ENCODE measurements at regions not wholly inside any gene's neighbourhood (a gene's known extent, or its start where the extent isn't known, plus 50 kb on each side); places are given as distances from the start of the nearest gene placed in this dataset.

- intact Hi-C loops (cut with DNase I; ENCODE audit: low total_unique reads) (no loop called here), in situ Hi-C loops (cut with MboI; ENCODE audit: low pct_ligation_motif_present in 1 of 4, low pct_unique_long_range_greater_than_20kb in 1 of 4, low sequenced_read_pairs in 3 of 4) (no loop called here)
- H3K4me1 ChIP-seq, result peaks cover 0 to 8% (median 3%) of the 10 kb centered on the region in 4 donors
- H3K27ac ChIP-seq, result no peak overlapping the region
- H3K9me3 ChIP-seq, result no peaks in the 10 kb centered on the region
- no peaks in the 10 kb centered on the region for H3K27me3 ChIP-seq
- H3K4me3 ChIP-seq, result no peak overlapping the region
- DNase-seq, result no peak
- TF ChIP-seq POLR2AphosphoS5 (IDR thresholded peaks at IDR 0.05) (no peak), EP300 (IDR thresholded peaks at IDR 0.05; ENCODE audit: low read depth) (no peak), CTCF (IDR thresholded peaks at IDR 0.05) (no peak), POLR2A (IDR thresholded peaks at IDR 0.05) (no peak)
- WGBS, 2 donors (ENCODE audit: low coverage in 1 of 2), result 93% methylated on average over 6 of the region's 6 CpGs; no CpG with 5 or more reads in 1 of the 2 donors
- H3K36me3 ChIP-seq, result no peaks in the 10 kb centered on the region
These were observed 203.9 kb upstream of the CST7 start for GRCh38 chr20:24745206-24745605.

GRCh38 chr20:24745617-24746350 is 203.3 kb upstream of the CST7 start:
- no peaks in the 10 kb centered on the region for H3K27me3 ChIP-seq
- intact Hi-C loops (cut with DNase I; ENCODE audit: low total_unique reads), result no loop called here
- in situ Hi-C loops (cut with MboI; ENCODE audit: low pct_ligation_motif_present in 1 of 4, low pct_unique_long_range_greater_than_20kb in 1 of 4, low sequenced_read_pairs in 3 of 4), result no loop called here

GRCh38 chr20:24746351-24746685 is 202.8 kb upstream of the CST7 start:
- peak; percentile 85 for DNase-seq
- in situ Hi-C loops (cut with MboI; ENCODE audit: low pct_ligation_motif_present in 1 of 4, low pct_unique_long_range_greater_than_20kb in 1 of 4, low sequenced_read_pairs in 3 of 4), result no loop called here
- peak overlapping the region in 2 of 4 donors; percentile 10 to 23 for H3K27ac ChIP-seq
- intact Hi-C loops (cut with DNase I; ENCODE audit: low total_unique reads), result no loop called here
- no peak overlapping the region for H3K4me3 ChIP-seq
- no peak for TF ChIP-seq EP300 (IDR thresholded peaks at IDR 0.05; ENCODE audit: low read depth)
- no peak for TF ChIP-seq POLR2AphosphoS5 (IDR thresholded peaks at IDR 0.05)
- no peak for TF ChIP-seq CTCF (IDR thresholded peaks at IDR 0.05)
- no peak for TF ChIP-seq POLR2A (IDR thresholded peaks at IDR 0.05)
- 53% methylated on average over 10 of the region's 12 CpGs; no CpG with 5 or more reads in 1 of the 2 donors for WGBS, 2 donors (ENCODE audit: low coverage in 1 of 2)
- no peaks in the 10 kb centered on the region for H3K27me3 ChIP-seq
- no peaks in the 10 kb centered on the region for H3K36me3 ChIP-seq
- H3K4me1 ChIP-seq, result peaks cover 0 to 8% (median 3%) of the 10 kb centered on the region in 4 donors
- no peaks in the 10 kb centered on the region for H3K9me3 ChIP-seq

More at GRCh38 chr20:24745617-24746350, 203.3 kb upstream of the CST7 start:
- Histone ChIP-seq H3K4me1 (peaks cover 0 to 8% (median 3%) of the 10 kb centered on the region in 4 donors), H3K36me3 (no peaks in the 10 kb centered on the region), H3K9me3 (no peaks in the 10 kb centered on the region), H3K4me3 (no peak overlapping the region), H3K27ac (no peak overlapping the region)
- no peak for DNase-seq
- 50 to 82% methylated on average over 2 to 11 of the region's 14 CpGs for WGBS, 2 donors (ENCODE audit: low coverage in 1 of 2)
- no peak for TF ChIP-seq POLR2AphosphoS5 (IDR thresholded peaks at IDR 0.05)
- no peak for TF ChIP-seq POLR2A (IDR thresholded peaks at IDR 0.05)
- TF ChIP-seq EP300 (IDR thresholded peaks at IDR 0.05; ENCODE audit: low read depth), result no peak
- TF ChIP-seq CTCF (IDR thresholded peaks at IDR 0.05), result no peak

GRCh38 chr20:24747010-24747712 is 201.9 kb upstream of the CST7 start:
- Histone ChIP-seq H3K4me1 (peaks cover 0 to 8% (median 3%) of the 10 kb centered on the region in 4 donors), H3K9me3 (no peaks in the 10 kb centered on the region), H3K27me3 (no peaks in the 10 kb centered on the region), H3K4me3 (no peak overlapping the region), H3K36me3 (no peaks in the 10 kb centered on the region), H3K27ac (no peak overlapping the region)
- intact Hi-C loops (cut with DNase I; ENCODE audit: low total_unique reads), result no loop called here
- 70 to 78% methylated on average over 1 to 10 of the region's 10 CpGs for WGBS, 2 donors (ENCODE audit: low coverage in 1 of 2)
- DNase-seq, result no peak
- in situ Hi-C loops (cut with MboI; ENCODE audit: low pct_ligation_motif_present in 1 of 4, low pct_unique_long_range_greater_than_20kb in 1 of 4, low sequenced_read_pairs in 3 of 4), result no loop called here
- TF ChIP-seq CTCF (IDR thresholded peaks at IDR 0.05) (no peak), EP300 (IDR thresholded peaks at IDR 0.05; ENCODE audit: low read depth) (no peak), POLR2A (IDR thresholded peaks at IDR 0.05) (no peak), POLR2AphosphoS5 (IDR thresholded peaks at IDR 0.05) (no peak)

Measured in transverse colon (tissue), 4 donors.